B cell (primary cell): ENCODE measurements at regions not wholly inside any gene's neighbourhood (a gene's known extent, or its start where the extent isn't known, plus 50 kb on each side); places are given as distances from the start of the nearest gene placed in this dataset.

ENCODE experiments used
- ATAC-seq: fragments of 200-7000 bp; cut with Tn5 transposase; one replicate; pipeline ENCODE4 v1.10.0; 2021; ENCODE audit warnings: low read depth, mild to moderate bottlenecking, moderate number of reproducible peaks, moderate library complexity
- CTCF ChIA-PET: fragments of 350-600 bp; sonication (Branson Sonifier 250); formaldehyde crosslinking; loops from one replicate; lab custom pipeline; 2021; ENCODE audit warnings: antibody characterized with exemption, inconsistent platforms; lab: Charles Lee
- POLR2A ChIA-PET: fragments of 350-600 bp; sonication (Branson Sonifier 250); formaldehyde crosslinking; loops from one replicate; lab custom pipeline; 2021; ENCODE audit warnings: antibody characterized with exemption; lab: Charles Lee
- DNase-seq: peaks from one replicate; pipeline ENCODE4 v3.0.0; 2013
- H2AFZ ChIP-seq: 2 replicates; pipeline ENCODE4 v1.6.1; 2012; ENCODE audit warnings: mild to moderate bottlenecking, low read depth, low read length; ENCODE audit not compliant: insufficient read depth, poor library complexity, severe bottlenecking
- H3K27ac ChIP-seq, 2 donors: 1 replicate in 1 of 2; 2 replicates in 1 of 2; pipeline ENCODE4 v1.5.1; 2012 to 2013; ENCODE audit warnings: low read length in 2 of 2, mild to moderate bottlenecking in 2 of 2, moderate library complexity in 1 of 2
- H3K27me3 ChIP-seq, 4 experiments: fragments of 200-600 bp in 1 of 4; sonication (generic) in 1 of 4; replicated peaks in 1 of 4; 1 replicate in 2 of 4; 2 replicates in 2 of 4; pipeline versions ENCODE4 v1.6.1 to v1.7.0; 2013 to 2016; ENCODE audit warnings: low read length in 3 of 4, mild to moderate bottlenecking in 2 of 4, mixed read lengths in 1 of 4, moderate library complexity in 1 of 4; ENCODE audit not compliant: insufficient read depth in 4 of 4, control insufficient read depth in 3 of 4; ENCODE audit errors: control extremely low read depth in 1 of 4
- H3K36me3 ChIP-seq, 2 experiments: replicated peaks in 1 of 2; 1 replicate in 1 of 2; 2 replicates in 1 of 2; pipeline versions ENCODE4 v1.6.1 to v1.7.1; 2013; ENCODE audit warnings: low read length in 1 of 2; ENCODE audit not compliant: insufficient read depth in 2 of 2, control insufficient read depth in 1 of 2; ENCODE audit errors: control extremely low read depth in 1 of 2, extremely low read depth in 1 of 2
- H3K4me1 ChIP-seq, 2 donors: fragments of 200-600 bp in 1 of 2; sonication (generic) in 1 of 2; 1 replicate in 1 of 2; 2 replicates in 1 of 2; pipeline versions ENCODE4 v1.5.1 to v1.6.1; 2013 to 2017; ENCODE audit warnings: low read length in 2 of 2; ENCODE audit not compliant: control insufficient read depth in 2 of 2, insufficient read depth in 2 of 2
- H3K4me2 ChIP-seq: replicated peaks from 2 replicates; pipeline ENCODE3; 2012; ENCODE audit warnings: mild to moderate bottlenecking, low read depth, low read length; ENCODE audit not compliant: poor library complexity, severe bottlenecking
- H3K4me3 ChIP-seq, 5 experiments: fragments of 200-600 bp in 1 of 5; sonication (generic) in 1 of 5; 1 replicate in 3 of 5; 2 replicates in 2 of 5; pipeline versions ENCODE4 v1.5.1 to v1.7.0; 2011 to 2016; ENCODE audit warnings: low read length in 4 of 5, mild to moderate bottlenecking in 4 of 5, low read depth in 2 of 5, control low read depth in 1 of 5, moderate library complexity in 1 of 5; ENCODE audit not compliant: insufficient read depth in 1 of 5; ENCODE audit errors: control extremely low read depth in 1 of 5, extremely low read depth in 1 of 5
- H3K79me2 ChIP-seq: fragments of 200-600 bp; sonication (generic); one replicate; pipeline ENCODE4 v1.6.0; 2016; ENCODE audit warnings: low read length; ENCODE audit not compliant: control insufficient read depth, insufficient read depth
- H3K9ac ChIP-seq: fragments of 200-600 bp; sonication (generic); 2 replicates; pipeline ENCODE4 v1.6.1; 2017; ENCODE audit warnings: mild to moderate bottlenecking, low read length, moderate library complexity
- H3K9me3 ChIP-seq, 3 donors: one replicate each; pipeline versions ENCODE4 v1.6.1 to v1.7.1; 2013; ENCODE audit warnings: low read length in 2 of 3; ENCODE audit not compliant: control insufficient read depth in 2 of 3, insufficient read depth in 1 of 3; ENCODE audit errors: control extremely low read depth in 1 of 3
- H4K20me1 ChIP-seq: 2 replicates; pipeline ENCODE4 v1.6.0; 2012; ENCODE audit warnings: mild to moderate bottlenecking, low read length; ENCODE audit not compliant: insufficient read depth, control insufficient read depth, poor library complexity, severe bottlenecking
- H3K27ac Mint-ChIP-seq: one replicate; pipeline ENCODE4 v1.8.0; 2021; ENCODE audit warnings: mixed read lengths
- H3K27me3 Mint-ChIP-seq: one replicate; pipeline ENCODE4 v1.8.0; 2021; ENCODE audit warnings: mixed read lengths
- H3K4me1 Mint-ChIP-seq: one replicate; pipeline ENCODE4 v1.8.0; 2021; ENCODE audit warnings: mixed read lengths
- H3K4me3 Mint-ChIP-seq: one replicate; pipeline ENCODE4 v1.8.0; 2021; ENCODE audit warnings: mixed read lengths
- H3K9me3 Mint-ChIP-seq: one replicate; pipeline ENCODE4 v1.8.0; 2022; ENCODE audit warnings: mixed read lengths; ENCODE audit not compliant: insufficient read depth
- EZH2 ChIP-seq: IDR thresholded peaks from 2 replicates; pipeline ENCODE4 v1.6.1; 2012; ENCODE audit warnings: borderline replicate concordance, low read depth, mild to moderate bottlenecking, moderate library complexity, low read length; ENCODE audit not compliant: insufficient read depth, poor library complexity, severe bottlenecking
- WGBS: methylation state at CpG from one replicate; pipeline ENCODE4 v1.1.5; 2013; ENCODE audit warnings: missing lambda C conversion rate; ENCODE audit not compliant: insufficient coverage; 5-methylcytosine and 5-hydroxymethylcytosine counted together
- intact Hi-C: fragments of 100-400 bp; cut with micrococcal nuclease; formaldehyde crosslinking; loops from one replicate; pipeline ENCODE4 v1.10.0; 2022
- TF ChIP-seq, protein P1 (sequence below): fragments of 200-600 bp; IDR thresholded peaks from one replicate; pipeline ENCODE4 v1.8.0; 2022; ENCODE audit warnings: antibody characterized with exemption, mild to moderate bottlenecking

GRCh38 chr5:41621420-41621819 is 111.0 kb upstream of the PLCXD3 start:
- ATAC-seq, result no peak
- intact Hi-C loops, result no loop called here
- no peaks in the 10 kb centered on the region for H3K9me3 ChIP-seq
- Mint-ChIP-seq H3K27ac (no peak overlapping the region), H3K27me3 (no peaks in the 10 kb centered on the region), H3K4me1 (no peaks in the 10 kb centered on the region), H3K4me3 (no peak overlapping the region), H3K9me3 (no peaks in the 10 kb centered on the region)
- H3K9ac ChIP-seq, result no peak overlapping the region
- POLR2A ChIA-PET, result no interaction called here
- H4K20me1 ChIP-seq, result no peaks in the 10 kb centered on the region
- H3K4me1 ChIP-seq, result no peaks in the 10 kb centered on the region
- no peaks in the 10 kb centered on the region for H3K79me2 ChIP-seq
- no peaks in the 10 kb centered on the region for H3K27me3 ChIP-seq
- H3K4me3 ChIP-seq, result no peak overlapping the region
- H3K27ac ChIP-seq, result no peak overlapping the region
- TF ChIP-seq, protein P1, sequence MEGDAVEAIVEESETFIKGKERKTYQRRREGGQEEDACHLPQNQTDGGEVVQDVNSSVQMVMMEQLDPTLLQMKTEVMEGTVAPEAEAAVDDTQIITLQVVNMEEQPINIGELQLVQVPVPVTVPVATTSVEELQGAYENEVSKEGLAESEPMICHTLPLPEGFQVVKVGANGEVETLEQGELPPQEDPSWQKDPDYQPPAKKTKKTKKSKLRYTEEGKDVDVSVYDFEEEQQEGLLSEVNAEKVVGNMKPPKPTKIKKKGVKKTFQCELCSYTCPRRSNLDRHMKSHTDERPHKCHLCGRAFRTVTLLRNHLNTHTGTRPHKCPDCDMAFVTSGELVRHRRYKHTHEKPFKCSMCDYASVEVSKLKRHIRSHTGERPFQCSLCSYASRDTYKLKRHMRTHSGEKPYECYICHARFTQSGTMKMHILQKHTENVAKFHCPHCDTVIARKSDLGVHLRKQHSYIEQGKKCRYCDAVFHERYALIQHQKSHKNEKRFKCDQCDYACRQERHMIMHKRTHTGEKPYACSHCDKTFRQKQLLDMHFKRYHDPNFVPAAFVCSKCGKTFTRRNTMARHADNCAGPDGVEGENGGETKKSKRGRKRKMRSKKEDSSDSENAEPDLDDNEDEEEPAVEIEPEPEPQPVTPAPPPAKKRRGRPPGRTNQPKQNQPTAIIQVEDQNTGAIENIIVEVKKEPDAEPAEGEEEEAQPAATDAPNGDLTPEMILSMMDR, result no peak
- no peak for TF ChIP-seq EZH2
- H3K36me3 ChIP-seq, result no peaks in the 10 kb centered on the region
- H2AFZ ChIP-seq, result no peak overlapping the region
- CTCF ChIA-PET, result no interaction called here
- WGBS, result 82% methylated on average over 1 of the region's 2 CpGs
- H3K4me2 ChIP-seq, result no peak overlapping the region
- no peak for DNase-seq

- no peaks in the 10 kb centered on the region for H3K36me3 ChIP-seq
- Mint-ChIP-seq H3K9me3 (no peaks in the 10 kb centered on the region), H3K4me1 (no peaks in the 10 kb centered on the region), H3K27me3 (no peaks in the 10 kb centered on the region), H3K27ac (no peak overlapping the region), H3K4me3 (no peak overlapping the region)
- ATAC-seq (no peak), DNase-seq (no peak)
- no peaks in the 10 kb centered on the region for H4K20me1 ChIP-seq
- no peaks in the 10 kb centered on the region for H3K9me3 ChIP-seq
- H3K27ac ChIP-seq, result no peak overlapping the region
- no peaks in the 10 kb centered on the region for H3K4me1 ChIP-seq
- H3K9ac ChIP-seq, result no peak overlapping the region
- no peak for TF ChIP-seq EZH2
- TF ChIP-seq, protein P1, result no peak
- CTCF ChIA-PET, result no interaction called here
- H3K27me3 ChIP-seq, result no peaks in the 10 kb centered on the region
- intact Hi-C loops, result no loop called here
- no peak overlapping the region for H2AFZ ChIP-seq
- POLR2A ChIA-PET, result no interaction called here
- H3K4me2 ChIP-seq, result no peak overlapping the region
- no CpG with 5 or more reads among the region's 2 CpGs for WGBS
- H3K4me3 ChIP-seq, result no peak overlapping the region
- no peaks in the 10 kb centered on the region for H3K79me2 ChIP-seq
These were observed 107.6 kb upstream of the PLCXD3 start for GRCh38 chr5:41617843-41618515.
